NCI-H226 (cell line): ENCODE measurements at regions not wholly inside any gene's neighbourhood (a gene's known extent, or its start where the extent isn't known, plus 50 kb on each side); places are given as distances from the start of the nearest gene placed in this dataset.

Experiments
- DNase-seq: peaks from one replicate; pipeline ENCODE4 v3.0.0-alpha.2; 2015

GRCh38 chr20:43863821-43864544 is 50.7 kb upstream of the TOX2 start:
- no peak for DNase-seq

- DNase-seq: no peak
Observed at GRCh38 chr20:43863330-43863729, 51.3 kb upstream of the TOX2 start.

GRCh38 chr20:43862438-43862837 is 52.2 kb upstream of the TOX2 start:
- no peak for DNase-seq

GRCh38 chr20:43859994-43860393 is 54.7 kb upstream of the TOX2 start:
- DNase-seq: no peak

GRCh38 chr20:43857932-43858331 is 56.7 kb upstream of the TOX2 start:
- no peak for DNase-seq

GRCh38 chr20:43857127-43857526 is 57.5 kb upstream of the TOX2 start:
- no peak for DNase-seq

- no peak for DNase-seq
Observed at GRCh38 chr20:43855803-43856202, 58.8 kb upstream of the TOX2 start.

- DNase-seq: no peak
Observed at GRCh38 chr20:43853918-43854317, 60.7 kb upstream of the TOX2 start.

- peak; percentile 43 for DNase-seq
Observed at GRCh38 chr20:43853174-43853803, 61.4 kb upstream of the TOX2 start.

GRCh38 chr20:43849496-43850186 is 65.0 kb upstream of the TOX2 start:
- peak; percentile 33 for DNase-seq

GRCh38 chr20:43846516-43846905 is 68.1 kb upstream of the TOX2 start:
- no peak for DNase-seq

- peak; percentile 76 for DNase-seq
Observed at GRCh38 chr20:43844778-43845614, 69.7 kb upstream of the TOX2 start.

GRCh38 chr20:43843965-43844660 is 70.5 kb upstream of the TOX2 start:
- DNase-seq: no peak

- DNase-seq: peak; percentile 94
Observed at GRCh38 chr20:43843096-43843964, 71.3 kb upstream of the TOX2 start.

GRCh38 chr20:43842126-43843020 is 72.3 kb upstream of the TOX2 start:
- DNase-seq: no peak

- DNase-seq: no peak
Observed at GRCh38 chr20:43840382-43841070, 74.1 kb upstream of the TOX2 start.

GRCh38 chr20:43839793-43840199 is 74.9 kb upstream of the TOX2 start:
- DNase-seq: no peak

- DNase-seq: no peak
Observed at GRCh38 chr20:43838703-43839060, 76.0 kb upstream of the TOX2 start.

- no peak for DNase-seq
Observed at GRCh38 chr20:43837856-43838702, 76.6 kb upstream of the TOX2 start.
